PC-3 (cell line): ENCODE measurements at regions not wholly inside any gene's neighbourhood (a gene's known extent, or its start where the extent isn't known, plus 50 kb on each side); places are given as distances from the start of the nearest gene placed in this dataset.
A peak's percentile ranks its signal among the peaks of the same experiment; 100 is the strongest.

Experiments used
- ATAC-seq: fragments of 200-7000 bp; cut with Tn5 transposase; 2 replicates; pipeline ENCODE4 v1.9.1; 2020; ENCODE audit warnings: mild to moderate bottlenecking, moderate library complexity
- BruUV-seq: library from RNA; stranded (reverse); fragments of 400-500 nt; replicated peaks from 2 replicates; lab custom pipeline; 2021; lab: Mats Ljungman, UMichigan
- CTCF ChIA-PET: fragments of 300-600 bp; sonication (Branson Sonifier 250); formaldehyde crosslinking; loops from one replicate; lab custom pipeline; 2022; ENCODE audit warnings: antibody characterized with exemption; lab: Charles Lee
- POLR2A ChIA-PET: fragments of 300-600 bp; sonication (Branson Sonifier 250); formaldehyde crosslinking; loops from one replicate; lab custom pipeline; 2022; ENCODE audit warnings: antibody characterized with exemption; ENCODE audit not compliant: unreplicated experiment; lab: Charles Lee
- DNase-seq: peaks from one replicate; pipeline ENCODE4 v3.0.0-alpha.2; 2015
- H2AFZ ChIP-seq: fragments of 300-600 bp; sonication (generic); 2 replicates; pipeline ENCODE4 v1.6.0; 2016; ENCODE audit warnings: antibody characterized with exemption, low read length
- H3F3A ChIP-seq: fragments of 300-600 bp; sonication (generic); one replicate; pipeline ENCODE4 v1.6.0; 2017; ENCODE audit warnings: antibody characterized with exemption, low read length, control low read depth, mild to moderate bottlenecking; ENCODE audit not compliant: unreplicated experiment
- H3K27ac ChIP-seq: fragments of 300-600 bp; sonication (generic); 2 replicates; pipeline ENCODE4 v1.5.1; 2016; ENCODE audit warnings: mild to moderate bottlenecking, low read length
- H3K27me3 ChIP-seq: fragments of 300-600 bp; sonication (generic); 2 replicates; pipeline ENCODE4 v1.6.1; 2016; ENCODE audit warnings: low read length, mixed read lengths
- H3K36me3 ChIP-seq: fragments of 300-600 bp; sonication (generic); 2 replicates; pipeline ENCODE4 v1.6.1; 2016; ENCODE audit warnings: low read depth, mixed run types, low read length, mixed read lengths
- H3K4me1 ChIP-seq: fragments of 300-600 bp; sonication (generic); 2 replicates; pipeline ENCODE4 v1.5.1; 2016; ENCODE audit warnings: low read length; ENCODE audit not compliant: insufficient read depth
- H3K4me2 ChIP-seq: fragments of 300-600 bp; sonication (generic); 2 replicates; pipeline ENCODE4 v1.6.0; 2016; ENCODE audit warnings: low read length
- H3K4me3 ChIP-seq: fragments of 300-600 bp; sonication (generic); 2 replicates; pipeline ENCODE4 v1.5.1; 2016; ENCODE audit warnings: mild to moderate bottlenecking, low read length, mixed read lengths
- H3K79me2 ChIP-seq: fragments of 300-600 bp; sonication (generic); 2 replicates; pipeline ENCODE4 v1.6.1; 2017; ENCODE audit warnings: low read length, mixed read lengths
- H3K9ac ChIP-seq: fragments of 300-600 bp; sonication (generic); 2 replicates; pipeline ENCODE4 v1.6.0; 2016; ENCODE audit warnings: mild to moderate bottlenecking, low read length
- H3K9me2 ChIP-seq: fragments of 300-600 bp; sonication (generic); replicated peaks from 2 replicates; pipeline ENCODE4 v1.6.1; 2016; ENCODE audit warnings: mixed run types, low read length, mixed read lengths
- H3K9me3 ChIP-seq: fragments of 300-600 bp; sonication (generic); 2 replicates; pipeline ENCODE4 v1.6.1; 2016; ENCODE audit warnings: low read length, mixed read lengths
- H4K20me1 ChIP-seq: fragments of 300-600 bp; sonication (generic); 2 replicates; pipeline ENCODE4 v1.6.1; 2016; ENCODE audit warnings: low read length, mixed read lengths
- CTCF ChIP-seq: fragments of 300-600 bp; sonication (generic); conservative IDR thresholded peaks from 2 replicates; pipeline ENCODE4 v1.5.1; 2017; ENCODE audit warnings: antibody characterized with exemption, low read depth, mild to moderate bottlenecking, low read length
- EZH2 ChIP-seq: fragments of 300-600 bp; sonication (generic); IDR thresholded peaks from one replicate; pipeline ENCODE4 v1.6.1; 2017; ENCODE audit warnings: antibody characterized with exemption, mild to moderate bottlenecking, low read length; ENCODE audit not compliant: unreplicated experiment
- EZH2phosphoT487 ChIP-seq: fragments of 300-600 bp; sonication (generic); IDR thresholded peaks from 2 replicates; pipeline ENCODE4 v1.6.1; 2018; ENCODE audit warnings: mild to moderate bottlenecking, antibody characterized with exemption, low read length, borderline replicate concordance
- intact Hi-C: fragments of 100-400 bp; cut with micrococcal nuclease; formaldehyde crosslinking; loops from 2 replicates; pipeline ENCODE4 v1.9.0; 2023

GRCh38 chr2:225275443-225275842 lies 124.1 kb upstream of the NYAP2 start:
- ChIA-PET CTCF (no interaction called here), POLR2A (no interaction called here)
- Histone ChIP-seq H3K9ac (no peak overlapping the region), H3F3A (no peaks in the 10 kb centered on the region), H2AFZ (no peak overlapping the region), H3K4me2 (no peak overlapping the region), H3K36me3 (no peaks in the 10 kb centered on the region), H4K20me1 (no peaks in the 10 kb centered on the region), H3K27me3 (no peaks in the 10 kb centered on the region), H3K27ac (no peak overlapping the region), H3K9me2 (no peaks in the 10 kb centered on the region), H3K9me3 (no peaks in the 10 kb centered on the region), H3K4me3 (no peak overlapping the region), H3K4me1 (peaks cover 12% of the 10 kb centered on the region), H3K79me2 (no peaks in the 10 kb centered on the region)
- intact Hi-C loops = no loop called here
- ATAC-seq (no peak), DNase-seq (no peak)
- no TSS peak for BruUV-seq
- no peak for TF ChIP-seq EZH2
- no peak for TF ChIP-seq EZH2phosphoT487
- no peak for TF ChIP-seq CTCF

GRCh38 chr2:225274751-225275150 lies 124.8 kb upstream of the NYAP2 start:
- DNase-seq = peak; percentile 82
- ChIA-PET CTCF (no interaction called here), POLR2A (no interaction called here)
- Histone ChIP-seq H2AFZ (no peak overlapping the region), H3F3A (no peaks in the 10 kb centered on the region), H3K27ac (no peak overlapping the region), H3K9ac (no peak overlapping the region), H3K9me2 (no peaks in the 10 kb centered on the region), H3K4me3 (no peak overlapping the region), H3K4me1 (peaks cover 12% of the 10 kb centered on the region), H4K20me1 (no peaks in the 10 kb centered on the region), H3K9me3 (no peaks in the 10 kb centered on the region), H3K79me2 (no peaks in the 10 kb centered on the region), H3K27me3 (no peaks in the 10 kb centered on the region), H3K36me3 (no peaks in the 10 kb centered on the region), H3K4me2 (no peak overlapping the region)
- intact Hi-C loops = loop anchor here (5.0 kb wide), 1 partner anchor 52 kb away; no protein-coding TSS in a partner anchor
- TF ChIP-seq EZH2phosphoT487 = no peak
- TF ChIP-seq CTCF = no peak
- TF ChIP-seq EZH2 = no peak
- no TSS peak for BruUV-seq
- ATAC-seq = peak; percentile 63

GRCh38 chr2:225272173-225272572 lies 127.3 kb upstream of the NYAP2 start:
- Histone ChIP-seq H3K4me2 (no peak overlapping the region), H2AFZ (no peak overlapping the region), H3K79me2 (no peaks in the 10 kb centered on the region), H3K27ac (no peak overlapping the region), H3K36me3 (no peaks in the 10 kb centered on the region), H4K20me1 (no peaks in the 10 kb centered on the region), H3F3A (no peaks in the 10 kb centered on the region), H3K4me1 (peaks cover 12% of the 10 kb centered on the region), H3K4me3 (no peak overlapping the region), H3K27me3 (no peaks in the 10 kb centered on the region), H3K9me2 (no peaks in the 10 kb centered on the region), H3K9me3 (no peaks in the 10 kb centered on the region), H3K9ac (no peak overlapping the region)
- peak; percentile 60 for DNase-seq
- ChIA-PET CTCF (no interaction called here), POLR2A (no interaction called here)
- BruUV-seq = no TSS peak
- intact Hi-C loops = loop anchor here (5.0 kb wide), 1 partner anchor 50 kb away; no protein-coding TSS in a partner anchor
- ATAC-seq = no peak
- TF ChIP-seq CTCF = no peak
- no peak for TF ChIP-seq EZH2
- TF ChIP-seq EZH2phosphoT487 = no peak
